ENCODE measurements at regions not wholly inside any gene's neighbourhood (a gene's known extent, or its start where the extent isn't known, plus 50 kb on each side); places are given as distances from the start of the nearest gene placed in this dataset.

DNA sequence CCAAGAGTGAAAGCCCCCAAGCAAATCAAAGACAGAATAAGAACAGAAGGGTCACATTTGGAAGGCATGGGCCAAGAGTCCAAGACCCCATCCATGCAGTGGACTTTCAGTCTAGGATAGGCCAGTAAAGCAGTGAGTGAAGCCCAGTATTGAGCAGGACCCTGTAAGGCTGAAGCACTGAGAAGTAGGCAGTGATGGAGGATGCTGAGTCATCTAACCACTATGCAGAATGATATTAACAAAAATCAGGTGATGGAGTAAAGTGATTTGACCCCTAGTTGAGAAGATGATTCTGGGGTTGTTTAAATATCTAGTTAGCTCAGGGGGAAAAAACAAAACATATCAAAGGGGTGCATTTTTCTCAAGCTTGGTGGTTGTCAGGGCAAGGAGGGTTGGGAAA lies 308.7 kb upstream of the PLXNA2 start:
- Histone ChIP-seq H3F3A (ENCODE audit: insufficient read depth) (no peaks in the 10 kb centered on the region), H3K4me2 (ENCODE audit: low read depth, low read length, poor library complexity, severe bottlenecking) (no peak overlapping the region), H3K4me3 (ENCODE audit: insufficient read depth, low read length, poor library complexity, severe bottlenecking) (no peak overlapping the region), H4K20me1 (ENCODE audit: low read depth, low read length) (no peaks in the 10 kb centered on the region), H2AFZ (ENCODE audit: low read depth, low read length, severe bottlenecking) (no peak overlapping the region), H3K9ac (ENCODE audit: low read length) (no peak overlapping the region), H3K9me2 (replicated peaks; ENCODE audit: insufficient read depth, low read length) (no peaks in the 10 kb centered on the region), H3K36me3 (ENCODE audit: low read length) (no peaks in the 10 kb centered on the region), H3K79me2 (ENCODE audit: insufficient read depth, low read length) (no peaks in the 10 kb centered on the region), H3K9me3 (ENCODE audit: insufficient read depth, low read length) (no peaks in the 10 kb centered on the region), H3K27ac (ENCODE audit: low read depth, low read length) (no peak overlapping the region), H3K27me3 (ENCODE audit: low read length) (no peaks in the 10 kb centered on the region)
- TF ChIP-seq EZH2phosphoT487 (conservative IDR thresholded peaks at IDR 0.05; ENCODE audit: low read length) = no peak
- TF ChIP-seq, protein P1, sequence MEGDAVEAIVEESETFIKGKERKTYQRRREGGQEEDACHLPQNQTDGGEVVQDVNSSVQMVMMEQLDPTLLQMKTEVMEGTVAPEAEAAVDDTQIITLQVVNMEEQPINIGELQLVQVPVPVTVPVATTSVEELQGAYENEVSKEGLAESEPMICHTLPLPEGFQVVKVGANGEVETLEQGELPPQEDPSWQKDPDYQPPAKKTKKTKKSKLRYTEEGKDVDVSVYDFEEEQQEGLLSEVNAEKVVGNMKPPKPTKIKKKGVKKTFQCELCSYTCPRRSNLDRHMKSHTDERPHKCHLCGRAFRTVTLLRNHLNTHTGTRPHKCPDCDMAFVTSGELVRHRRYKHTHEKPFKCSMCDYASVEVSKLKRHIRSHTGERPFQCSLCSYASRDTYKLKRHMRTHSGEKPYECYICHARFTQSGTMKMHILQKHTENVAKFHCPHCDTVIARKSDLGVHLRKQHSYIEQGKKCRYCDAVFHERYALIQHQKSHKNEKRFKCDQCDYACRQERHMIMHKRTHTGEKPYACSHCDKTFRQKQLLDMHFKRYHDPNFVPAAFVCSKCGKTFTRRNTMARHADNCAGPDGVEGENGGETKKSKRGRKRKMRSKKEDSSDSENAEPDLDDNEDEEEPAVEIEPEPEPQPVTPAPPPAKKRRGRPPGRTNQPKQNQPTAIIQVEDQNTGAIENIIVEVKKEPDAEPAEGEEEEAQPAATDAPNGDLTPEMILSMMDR (IDR thresholded peaks at IDR 0.05; ENCODE audit: insufficient read depth, low read length, poor library complexity, severe bottlenecking) = no peak

GRCh38 chr1:208556461-208556860 lies 312.3 kb upstream of the PLXNA2 start:
- Histone ChIP-seq H3K4me2 (ENCODE audit: low read depth, low read length, poor library complexity, severe bottlenecking) (no peak overlapping the region), H3K9me3 (ENCODE audit: insufficient read depth, low read length) (no peaks in the 10 kb centered on the region)
- TF ChIP-seq, protein P1 (IDR thresholded peaks at IDR 0.05; ENCODE audit: insufficient read depth, low read length, poor library complexity, severe bottlenecking) = no peak

DNA sequence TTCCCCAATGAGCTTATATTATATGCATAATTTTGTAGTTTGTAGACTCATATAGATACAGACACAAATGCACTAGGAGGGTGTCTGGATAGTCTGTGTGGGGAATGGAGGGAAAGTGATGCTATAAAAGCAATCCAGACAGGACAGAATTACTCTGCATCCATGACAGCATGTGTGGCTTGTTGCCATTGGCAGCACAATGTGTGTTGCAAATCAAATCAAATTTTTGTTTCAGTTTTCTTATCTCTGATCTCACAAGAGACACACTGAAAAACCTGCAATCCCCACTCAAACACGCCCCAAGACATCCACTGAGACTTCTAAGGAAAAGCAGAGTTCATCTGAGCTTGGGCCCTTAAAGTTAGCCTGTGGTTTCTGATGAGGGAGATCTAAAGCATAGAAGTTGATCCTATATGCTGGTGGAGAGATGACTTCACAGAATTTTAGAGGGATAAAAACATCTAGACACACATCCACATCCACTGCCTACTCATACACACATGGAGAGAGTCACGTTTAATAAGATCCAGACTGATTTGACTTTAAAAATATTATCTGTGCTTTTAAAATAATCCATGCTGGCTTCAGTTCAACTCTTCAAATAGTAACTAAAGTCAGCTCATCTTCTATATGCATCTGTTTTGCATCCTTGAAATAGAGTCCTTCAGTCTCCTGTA lies 313.0 kb upstream of the PLXNA2 start:
- no peak overlapping the region for H3K4me2 ChIP-seq (ENCODE audit: low read depth, low read length, poor library complexity, severe bottlenecking)
- H3F3A ChIP-seq (ENCODE audit: insufficient read depth) = no peaks in the 10 kb centered on the region
- H2AFZ ChIP-seq (ENCODE audit: low read depth, low read length, severe bottlenecking) = no peak overlapping the region
- no peaks in the 10 kb centered on the region; the same call in 1 of the 2 replicates for H3K9me2 ChIP-seq (replicated peaks; ENCODE audit: insufficient read depth, low read length)
- no peaks in the 10 kb centered on the region for H3K79me2 ChIP-seq (ENCODE audit: insufficient read depth, low read length)
- H3K9ac ChIP-seq (ENCODE audit: low read length) = no peak overlapping the region
- H3K27me3 ChIP-seq (ENCODE audit: low read length) = no peaks in the 10 kb centered on the region
- no peak overlapping the region for H3K4me3 ChIP-seq (ENCODE audit: insufficient read depth, low read length, poor library complexity, severe bottlenecking)
- H4K20me1 ChIP-seq (ENCODE audit: low read depth, low read length) = no peaks in the 10 kb centered on the region
- H3K27ac ChIP-seq (ENCODE audit: low read depth, low read length) = no peak overlapping the region
- H3K9me3 ChIP-seq (ENCODE audit: insufficient read depth, low read length) = no peaks in the 10 kb centered on the region
- TF ChIP-seq, protein P1 (IDR thresholded peaks at IDR 0.05; ENCODE audit: insufficient read depth, low read length, poor library complexity, severe bottlenecking) = no peak
- TF ChIP-seq EZH2phosphoT487 (conservative IDR thresholded peaks at IDR 0.05; ENCODE audit: low read length) = no peak
- no peaks in the 10 kb centered on the region for H3K36me3 ChIP-seq (ENCODE audit: low read length)

More at GRCh38 chr1:208556461-208556860, 312.3 kb upstream of the PLXNA2 start:
- H3K79me2 ChIP-seq (ENCODE audit: insufficient read depth, low read length) = no peaks in the 10 kb centered on the region
- H3K27me3 ChIP-seq (ENCODE audit: low read length) = no peaks in the 10 kb centered on the region
- no peak overlapping the region for H3K9ac ChIP-seq (ENCODE audit: low read length)
- H3K27ac ChIP-seq (ENCODE audit: low read depth, low read length) = no peak overlapping the region
- H2AFZ ChIP-seq (ENCODE audit: low read depth, low read length, severe bottlenecking) = no peak overlapping the region
- no peaks in the 10 kb centered on the region; the same call in 1 of the 2 replicates for H3K9me2 ChIP-seq (replicated peaks; ENCODE audit: insufficient read depth, low read length)
- H3K36me3 ChIP-seq (ENCODE audit: low read length) = no peaks in the 10 kb centered on the region
- no peak overlapping the region for H3K4me3 ChIP-seq (ENCODE audit: insufficient read depth, low read length, poor library complexity, severe bottlenecking)
- H3F3A ChIP-seq (ENCODE audit: insufficient read depth) = no peaks in the 10 kb centered on the region
- H4K20me1 ChIP-seq (ENCODE audit: low read depth, low read length) = no peaks in the 10 kb centered on the region

Data from SU-DHL-6 (cell line).